Colonic mucosa (tissue), 4 donors: ENCODE measurements at regions not wholly inside any gene's neighbourhood (a gene's known extent, or its start where the extent isn't known, plus 50 kb on each side); places are given as distances from the start of the nearest gene placed in this dataset.
"Not testable (repeated sequence)": the region's sequence is repeated elsewhere in the genome, so short reads cannot be mapped to it uniquely, and the experiment has no call there.

Experiments used
- DNase-seq: peaks from one replicate; pipeline ENCODE4 v3.0.0-alpha.2; 2020
- H3K27ac ChIP-seq: fragments of 200-600 bp; one replicate; pipeline ENCODE4 v1.8.0; 2021
- H3K27me3 ChIP-seq: fragments of 200-600 bp; one replicate; pipeline ENCODE4 v1.8.0; 2021
- H3K36me3 ChIP-seq: fragments of 200-600 bp; one replicate; pipeline ENCODE4 v1.8.0; 2021
- H3K4me1 ChIP-seq: fragments of 200-600 bp; one replicate; pipeline ENCODE4 v1.8.0; 2021; ENCODE audit warnings: mild to moderate bottlenecking
- H3K4me3 ChIP-seq: fragments of 200-600 bp; one replicate; pipeline ENCODE4 v1.8.0; 2021
- H3K9ac ChIP-seq, 2 donors: one replicate each; pipeline ENCODE4 v1.7.0; 2013; ENCODE audit warnings: control low read depth in 2 of 2, low read depth in 2 of 2, low read length in 2 of 2
- H3K9me3 ChIP-seq: fragments of 200-600 bp; one replicate; pipeline ENCODE4 v1.8.0; 2021
- CTCF ChIP-seq: fragments of 200-600 bp; IDR thresholded peaks from one replicate; pipeline ENCODE4 v1.8.0; 2022; ENCODE audit warnings: antibody characterized with exemption, mild to moderate bottlenecking
- intact Hi-C: fragments of 100-400 bp; cut with DNase I; formaldehyde crosslinking; loops from one replicate; pipeline ENCODE4 v1.14.1; 2022
- donor health status: healthy.
- donor health status: DM: no; HTN: no; CAD: no.
- donor health status: DM: no; HTN: no; CAD: no.

- no peaks in the 10 kb centered on the region for H3K36me3 ChIP-seq
- no peak overlapping the region for H3K9ac ChIP-seq
- no peak overlapping the region for H3K27ac ChIP-seq
- intact Hi-C loops, result no loop called here
- H3K9me3 ChIP-seq, result no peaks in the 10 kb centered on the region
- no peak for TF ChIP-seq CTCF
- no peak overlapping the region for H3K4me3 ChIP-seq
- DNase-seq, result no peak
- no peaks in the 10 kb centered on the region for H3K4me1 ChIP-seq
- H3K27me3 ChIP-seq, result no peaks in the 10 kb centered on the region
These were observed 867.6 kb downstream of the FAT4 start for GRCh38 chr4:126182336-126182735.

DNA sequence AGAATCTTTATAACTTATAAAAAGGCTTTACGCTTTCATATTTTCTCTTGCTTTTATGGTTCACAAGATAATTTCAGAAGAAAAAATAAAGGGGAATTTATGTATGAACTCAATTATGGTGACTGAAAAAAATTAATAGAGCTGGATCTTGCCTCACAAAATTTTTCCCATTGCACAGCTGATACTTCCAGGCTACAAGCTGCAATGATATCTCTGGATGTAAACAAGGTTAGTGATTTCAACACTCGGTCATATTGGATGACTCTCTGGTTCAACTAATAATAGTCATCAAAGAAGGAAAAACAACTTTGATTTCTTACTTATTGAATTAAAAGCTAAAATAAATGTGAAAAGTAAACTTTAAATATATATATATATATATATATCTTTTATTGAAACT, 868.0 kb downstream of the FAT4 start:
- no peak for TF ChIP-seq CTCF
- no peaks in the 10 kb centered on the region for H3K4me1 ChIP-seq
- no peaks in the 10 kb centered on the region for H3K9me3 ChIP-seq
- H3K27me3 ChIP-seq, result no peaks in the 10 kb centered on the region
- H3K36me3 ChIP-seq, result no peaks in the 10 kb centered on the region
- H3K9ac ChIP-seq, result no peak overlapping the region
- no peak overlapping the region for H3K4me3 ChIP-seq
- DNase-seq, result no peak
- no peak overlapping the region for H3K27ac ChIP-seq
- intact Hi-C loops, result no loop called here

- H3K27ac ChIP-seq, result no peak overlapping the region
- DNase-seq, result no peak
- no peak overlapping the region for H3K9ac ChIP-seq
- no peaks in the 10 kb centered on the region for H3K9me3 ChIP-seq
- TF ChIP-seq CTCF, result no peak
- no peak overlapping the region for H3K4me3 ChIP-seq
- H3K4me1 ChIP-seq, result no peaks in the 10 kb centered on the region
- intact Hi-C loops, result no loop called here
- H3K27me3 ChIP-seq, result no peaks in the 10 kb centered on the region
- H3K36me3 ChIP-seq, result no peaks in the 10 kb centered on the region
These were observed 868.5 kb downstream of the FAT4 start for GRCh38 chr4:126183206-126183605.

DNA sequence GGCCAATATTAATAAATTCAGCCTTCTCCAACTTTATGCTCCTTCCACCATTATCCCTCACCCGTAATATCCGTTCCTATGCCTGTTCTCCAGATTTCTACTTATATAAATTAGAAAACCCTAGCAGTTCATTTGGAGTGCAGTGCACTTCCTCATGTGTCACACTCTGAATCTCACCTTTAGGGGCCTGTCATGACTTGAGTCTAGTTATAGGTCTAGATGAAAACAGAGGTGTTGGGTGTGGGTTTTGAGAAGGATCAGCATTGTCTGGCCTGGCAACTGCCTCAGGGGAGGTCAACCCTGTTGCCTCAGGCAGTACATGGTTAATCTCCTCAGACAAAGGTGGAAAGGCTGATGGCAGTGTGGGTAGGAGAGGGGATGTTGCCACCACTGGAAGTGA, 876.8 kb downstream of the FAT4 start:
- no peak overlapping the region for H3K4me3 ChIP-seq
- no peak overlapping the region for H3K27ac ChIP-seq
- no peaks in the 10 kb centered on the region for H3K27me3 ChIP-seq
- no peak for DNase-seq
- no peak overlapping the region for H3K9ac ChIP-seq
- no peaks in the 10 kb centered on the region for H3K4me1 ChIP-seq
- no peaks in the 10 kb centered on the region for H3K36me3 ChIP-seq
- no peaks in the 10 kb centered on the region for H3K9me3 ChIP-seq
- intact Hi-C loops, result no loop called here
- no peak for TF ChIP-seq CTCF

DNA sequence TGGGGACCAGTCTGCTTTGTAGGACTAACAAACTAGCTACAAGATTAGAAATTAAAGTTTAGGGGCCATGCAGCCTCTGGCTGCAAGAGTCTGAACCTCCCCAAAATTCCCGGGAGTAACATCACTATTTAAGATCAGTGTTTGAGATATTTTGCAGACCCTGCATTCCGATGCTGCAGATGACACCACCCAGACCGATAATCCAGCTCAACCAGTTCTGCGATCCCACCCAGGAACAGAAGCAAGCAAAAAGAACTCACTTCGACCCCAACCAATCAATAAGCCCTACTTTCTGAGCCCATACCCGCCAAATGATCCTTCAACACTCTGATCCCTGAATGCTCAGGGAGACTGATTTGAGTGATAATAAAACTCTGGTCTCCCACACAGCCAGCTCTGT, 877.8 kb downstream of the FAT4 start:
- no peak for DNase-seq
- no peak for TF ChIP-seq CTCF
- H3K9me3 ChIP-seq, result no peaks in the 10 kb centered on the region
- no peaks in the 10 kb centered on the region for H3K27me3 ChIP-seq
- intact Hi-C loops, result no loop called here
- no peaks in the 10 kb centered on the region for H3K36me3 ChIP-seq
- no peak overlapping the region for H3K27ac ChIP-seq
- no peak overlapping the region for H3K9ac ChIP-seq
- H3K4me3 ChIP-seq, result no peak overlapping the region
- no peaks in the 10 kb centered on the region for H3K4me1 ChIP-seq

- DNase-seq, H3K4me1 ChIP-seq, H3K36me3 ChIP-seq, H3K27ac ChIP-seq, H3K9ac ChIP-seq, H3K27me3 ChIP-seq, intact Hi-C loops, H3K4me3 ChIP-seq, H3K9me3 ChIP-seq: not testable (repeated sequence)
These were observed 886.7 kb downstream of the FAT4 start for GRCh38 chr4:126201251-126202138.
